Mesenchymal stem cell (in vitro differentiated cells and primary cell): ENCODE measurements at regions not wholly inside any gene's neighbourhood (a gene's known extent, or its start where the extent isn't known, plus 50 kb on each side); places are given as distances from the start of the nearest gene placed in this dataset.

Source experiments
- DNase-seq: peaks from one replicate; pipeline ENCODE4 v3.0.0-alpha.2; 2013
- H2AFZ ChIP-seq: one replicate; pipeline ENCODE4 v1.6.1; 2013; ENCODE audit warnings: low read depth, mild to moderate bottlenecking, control low read depth, inconsistent platforms, low read length, moderate library complexity
- H2AK5ac ChIP-seq: 2 replicates; pipeline ENCODE4 v1.6.1; 2013; ENCODE audit warnings: low read length, moderate library complexity, mild to moderate bottlenecking, inconsistent platforms; ENCODE audit not compliant: severe bottlenecking
- H2BK120ac ChIP-seq: one replicate; pipeline ENCODE4 v1.6.1; 2013; ENCODE audit warnings: low read depth, mild to moderate bottlenecking, inconsistent platforms, low read length, moderate library complexity
- H2BK12ac ChIP-seq, 2 experiments: one replicate each; pipeline ENCODE4 v1.6.1; 2013; ENCODE audit warnings: inconsistent platforms in 2 of 2, low read length in 2 of 2, mild to moderate bottlenecking in 2 of 2, moderate library complexity in 2 of 2, control low read depth in 1 of 2
- H2BK15ac ChIP-seq: one replicate; pipeline ENCODE4 v1.6.1; 2013; ENCODE audit warnings: mild to moderate bottlenecking, low read depth, inconsistent platforms; ENCODE audit not compliant: poor library complexity, severe bottlenecking
- H2BK5ac ChIP-seq: 2 replicates; pipeline ENCODE4 v1.6.1; 2013; ENCODE audit warnings: low read depth, mild to moderate bottlenecking, low read length, control low read depth, inconsistent platforms; ENCODE audit not compliant: poor library complexity, severe bottlenecking
- H3K14ac ChIP-seq, 2 experiments: one replicate each; pipeline ENCODE4 v1.6.1; 2013; ENCODE audit warnings: inconsistent platforms in 2 of 2, low read length in 2 of 2, control low read depth in 1 of 2, mild to moderate bottlenecking in 1 of 2, moderate library complexity in 1 of 2
- H3K18ac ChIP-seq, 2 experiments: one replicate each; pipeline ENCODE4 v1.6.1; 2013; ENCODE audit warnings: inconsistent platforms in 2 of 2, low read length in 2 of 2, control low read depth in 1 of 2, low read depth in 1 of 2, mild to moderate bottlenecking in 1 of 2
- H3K23ac ChIP-seq, 2 experiments: one replicate each; pipeline ENCODE4 v1.6.1; 2013; ENCODE audit warnings: inconsistent platforms in 2 of 2, low read length in 2 of 2, mild to moderate bottlenecking in 2 of 2, moderate library complexity in 2 of 2, control low read depth in 1 of 2
- H3K27ac ChIP-seq: 2 replicates; pipeline ENCODE4 v1.5.1; 2013; ENCODE audit warnings: mild to moderate bottlenecking, moderate library complexity, low read length, control low read depth, inconsistent platforms; ENCODE audit not compliant: poor library complexity, severe bottlenecking
- H3K27me3 ChIP-seq, 2 experiments: 2 replicates each; pipeline versions ENCODE4 v1.6.1 to v1.7.0; 2013; ENCODE audit warnings: low read length in 2 of 2, mild to moderate bottlenecking in 2 of 2, moderate library complexity in 2 of 2, control low read depth in 1 of 2, inconsistent platforms in 1 of 2; ENCODE audit not compliant: control insufficient read depth in 1 of 2, insufficient read depth in 1 of 2
- H3K36me3 ChIP-seq, 2 experiments: 2 replicates each; pipeline versions ENCODE4 v1.6.1 to v1.7.0; 2013; ENCODE audit warnings: low read length in 2 of 2, control low read depth in 1 of 2, inconsistent platforms in 1 of 2, low read depth in 1 of 2, mild to moderate bottlenecking in 1 of 2; ENCODE audit not compliant: insufficient read depth in 2 of 2, control insufficient read depth in 1 of 2
- H3K4ac ChIP-seq, 2 experiments: one replicate each; pipeline ENCODE4 v1.6.1; 2013; ENCODE audit warnings: inconsistent platforms in 2 of 2, low read length in 2 of 2, mild to moderate bottlenecking in 2 of 2, moderate library complexity in 2 of 2, control low read depth in 1 of 2, low read depth in 1 of 2
- H3K4me1 ChIP-seq: 2 replicates; pipeline ENCODE4 v1.6.1; 2013; ENCODE audit warnings: low read depth, low read length, control low read depth; ENCODE audit not compliant: control insufficient read depth, insufficient read depth
- H3K4me2 ChIP-seq: 2 replicates; pipeline ENCODE4 v1.6.1; 2013; ENCODE audit warnings: low read length, mild to moderate bottlenecking, inconsistent platforms; ENCODE audit not compliant: poor library complexity, severe bottlenecking
- H3K4me3 ChIP-seq, 2 experiments: 2 replicates each; pipeline versions ENCODE4 v1.5.1 to v1.7.0; 2013; ENCODE audit warnings: low read length in 2 of 2, mild to moderate bottlenecking in 2 of 2, control low read depth in 1 of 2, low read depth in 1 of 2; ENCODE audit not compliant: insufficient read depth in 1 of 2
- H3K79me1 ChIP-seq: replicated peaks from 2 replicates; pipeline ENCODE4 v1.6.1; 2013; ENCODE audit warnings: mild to moderate bottlenecking, control low read depth, low read length, inconsistent platforms; ENCODE audit not compliant: poor library complexity, severe bottlenecking
- H3K9ac ChIP-seq: 2 replicates; pipeline ENCODE4 v1.7.0; 2013; ENCODE audit warnings: mild to moderate bottlenecking, low read length, moderate library complexity
- H3K9me3 ChIP-seq: 2 replicates; pipeline ENCODE4 v1.7.0; 2013; ENCODE audit warnings: mild to moderate bottlenecking, low read length; ENCODE audit not compliant: control insufficient read depth
- H4K8ac ChIP-seq: one replicate; pipeline ENCODE4 v1.6.1; 2013; ENCODE audit warnings: inconsistent platforms, mild to moderate bottlenecking, low read length, moderate library complexity
- H4K91ac ChIP-seq: one replicate; pipeline ENCODE4 v1.6.1; 2013; ENCODE audit warnings: mild to moderate bottlenecking, low read length, inconsistent platforms
- WGBS: methylation state at CpG from one replicate; pipeline ENCODE4 v1.1.7; 2013; ENCODE audit warnings: mixed read lengths; 5-methylcytosine and 5-hydroxymethylcytosine counted together

GRCh38 chr11:32161293-32161692 lies 70.4 kb downstream of the RCN1 start:
- Histone ChIP-seq H3K36me3 (no peaks in the 10 kb centered on the region), H2AK5ac (no peak overlapping the region), H2AFZ (no peak overlapping the region), H3K4me3 (no peak overlapping the region), H3K79me1 (no peaks in the 10 kb centered on the region), H3K9ac (no peak overlapping the region), H2BK12ac (no peak overlapping the region), H4K8ac (no peak overlapping the region), H3K9me3 (no peaks in the 10 kb centered on the region), H4K91ac (no peak overlapping the region), H2BK120ac (no peak overlapping the region), H3K27me3 (peaks cover 26 to 30% of the 10 kb centered on the region in 2 experiments), H2BK5ac (no peak overlapping the region), H3K4ac (no peak overlapping the region), H3K4me2 (no peak overlapping the region), H3K23ac (no peak overlapping the region), H3K4me1 (no peaks in the 10 kb centered on the region), H3K27ac (no peak overlapping the region), H2BK15ac (no peak overlapping the region), H3K18ac (no peak overlapping the region), H3K14ac (no peak overlapping the region)
- WGBS, result 89% methylated on average over 4 of the region's 4 CpGs
- no peak for DNase-seq

DNA sequence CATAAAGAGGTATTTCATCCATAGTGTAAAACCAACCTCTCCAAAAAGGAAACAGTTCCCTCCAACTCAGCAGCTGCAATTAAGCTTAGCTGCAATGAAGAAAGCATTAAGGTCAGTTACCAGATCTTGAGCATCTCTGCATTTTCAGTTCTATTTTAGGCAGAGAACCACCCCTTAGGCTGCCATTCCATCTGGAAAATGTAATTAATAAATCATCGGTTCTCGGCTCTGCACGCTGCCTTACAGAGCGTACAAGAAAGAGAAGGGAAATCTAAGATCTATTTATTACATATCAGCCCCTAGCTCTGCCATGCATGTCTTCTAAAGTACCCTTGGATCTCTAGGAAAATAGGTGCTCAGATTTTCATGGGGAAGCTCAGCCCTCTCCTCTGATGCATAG lies 71.5 kb downstream of the RCN1 start:
- H3K4me1 ChIP-seq, result no peaks in the 10 kb centered on the region
- H3K27me3 ChIP-seq, result peaks cover 30 to 32% of the 10 kb centered on the region in 2 experiments
- no peak overlapping the region for H2BK120ac ChIP-seq
- H2BK12ac ChIP-seq, result no peak overlapping the region
- no peaks in the 10 kb centered on the region for H3K36me3 ChIP-seq
- H3K18ac ChIP-seq, result no peak overlapping the region
- DNase-seq, result no peak
- no peak overlapping the region for H3K4me3 ChIP-seq
- 90% methylated on average over 4 of the region's 4 CpGs for WGBS
- H3K79me1 ChIP-seq, result no peaks in the 10 kb centered on the region
- H3K4me2 ChIP-seq, result no peak overlapping the region
- H3K9me3 ChIP-seq, result no peaks in the 10 kb centered on the region
- H3K9ac ChIP-seq, result no peak overlapping the region
- H3K4ac ChIP-seq, result no peak overlapping the region
- H4K8ac ChIP-seq, result no peak overlapping the region
- no peak overlapping the region for H3K27ac ChIP-seq
- H2BK15ac ChIP-seq, result no peak overlapping the region
- H3K23ac ChIP-seq, result no peak overlapping the region
- H3K14ac ChIP-seq, result no peak overlapping the region
- no peak overlapping the region for H2BK5ac ChIP-seq
- H4K91ac ChIP-seq, result no peak overlapping the region
- H2AFZ ChIP-seq, result no peak overlapping the region
- H2AK5ac ChIP-seq, result no peak overlapping the region

DNA sequence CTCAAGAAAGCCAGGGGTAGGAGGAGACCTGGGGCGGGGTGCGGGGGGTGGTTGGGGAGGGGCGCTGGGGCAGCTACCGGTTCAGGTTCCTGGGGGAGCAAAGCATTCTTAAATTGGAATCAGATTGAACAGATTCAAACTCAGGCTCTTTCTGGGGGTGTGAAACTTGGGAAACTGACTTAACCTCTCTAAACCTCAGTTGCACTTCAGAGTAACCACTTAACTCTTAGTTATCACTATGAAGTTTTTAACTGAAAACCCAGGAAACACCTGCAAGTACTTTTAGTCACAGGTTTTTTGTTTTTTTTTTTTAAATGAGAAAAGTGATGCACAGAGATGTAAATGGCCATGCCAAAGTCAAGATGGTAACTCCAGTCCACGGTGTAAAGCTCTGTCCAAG lies 72.0 kb downstream of the RCN1 start:
- Histone ChIP-seq H2BK15ac (no peak overlapping the region), H3K27me3 (peaks cover 25 to 29% of the 10 kb centered on the region in 2 experiments), H2AFZ (no peak overlapping the region), H3K27ac (no peak overlapping the region), H3K4me2 (no peak overlapping the region), H2BK120ac (no peak overlapping the region), H2BK5ac (no peak overlapping the region), H3K4ac (no peak overlapping the region), H2BK12ac (no peak overlapping the region), H3K36me3 (no peaks in the 10 kb centered on the region), H3K4me1 (no peaks in the 10 kb centered on the region), H3K4me3 (no peak overlapping the region), H3K18ac (no peak overlapping the region), H3K23ac (no peak overlapping the region), H4K91ac (no peak overlapping the region), H3K79me1 (no peaks in the 10 kb centered on the region), H3K9ac (no peak overlapping the region), H2AK5ac (no peak overlapping the region), H3K9me3 (no peaks in the 10 kb centered on the region), H3K14ac (no peak overlapping the region), H4K8ac (no peak overlapping the region)
- DNase-seq, result no peak
- WGBS, result 83% methylated on average over 4 of the region's 5 CpGs

DNA sequence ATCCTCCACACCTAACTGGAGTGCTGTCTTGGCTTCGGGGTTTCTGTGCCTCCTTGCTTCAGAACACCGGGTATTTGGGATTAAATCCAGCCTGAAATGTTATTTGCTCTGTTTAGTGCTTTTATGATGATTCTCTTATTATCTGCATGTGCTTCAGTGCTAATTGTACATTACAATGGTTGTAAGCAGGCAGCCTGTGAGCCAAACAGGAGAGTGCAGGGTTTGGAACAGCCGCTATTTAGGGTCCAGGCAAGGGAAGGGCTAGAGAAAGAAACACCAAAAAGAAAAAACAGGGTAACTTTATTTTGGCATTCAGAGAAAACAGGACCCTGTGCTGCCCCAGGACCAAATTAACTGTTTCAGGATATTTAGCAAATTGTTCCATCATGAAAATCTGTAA lies 72.7 kb downstream of the RCN1 start:
- Histone ChIP-seq H2BK15ac (no peak overlapping the region), H4K8ac (no peak overlapping the region), H2AFZ (no peak overlapping the region), H3K4ac (no peak overlapping the region), H3K4me1 (no peaks in the 10 kb centered on the region), H3K14ac (no peak overlapping the region), H2BK120ac (no peak overlapping the region), H3K27ac (no peak overlapping the region), H3K27me3 (peaks cover 22 to 27% of the 10 kb centered on the region in 2 experiments), H3K79me1 (no peaks in the 10 kb centered on the region), H2BK5ac (no peak overlapping the region), H2BK12ac (no peak overlapping the region), H3K4me2 (no peak overlapping the region), H3K9me3 (no peaks in the 10 kb centered on the region), H2AK5ac (no peak overlapping the region), H3K18ac (no peak overlapping the region), H3K9ac (no peak overlapping the region), H3K4me3 (no peak overlapping the region), H3K36me3 (no peaks in the 10 kb centered on the region), H4K91ac (no peak overlapping the region), H3K23ac (no peak overlapping the region)
- no peak for DNase-seq
- 97% methylated on average over 3 of the region's 3 CpGs for WGBS
